ENCODE measurements at regions not wholly inside any gene's neighbourhood (a gene's known extent, or its start where the extent isn't known, plus 50 kb on each side); places are given as distances from the start of the nearest gene placed in this dataset.

- no peaks in the 10 kb centered on the region for H3K9me2 ChIP-seq (ENCODE audit: insufficient read depth)
- BruUV-seq (replicated peaks) = no TSS peak
- no peaks in the 10 kb centered on the region for H3F3A ChIP-seq (ENCODE audit: insufficient read depth, low read depth)
- no peaks in the 10 kb centered on the region for H3K36me3 ChIP-seq (ENCODE audit: low read depth)
- no peaks in the 10 kb centered on the region for H4K20me1 ChIP-seq (ENCODE audit: insufficient read depth)
- intact Hi-C loops (cut with micrococcal nuclease; ENCODE audit: unreplicated experiment) = no loop called here
- DNase-seq = no peak
- no peaks in the 10 kb centered on the region for H3K9me3 ChIP-seq (ENCODE audit: insufficient read depth, low read depth)
- no peak overlapping the region for H2AFZ ChIP-seq
- no peak overlapping the region for H3K4me3 ChIP-seq
- no peak for TF ChIP-seq EZH2 (IDR thresholded peaks at IDR 0.05; ENCODE audit: low read depth)
- TF ChIP-seq, protein P1, sequence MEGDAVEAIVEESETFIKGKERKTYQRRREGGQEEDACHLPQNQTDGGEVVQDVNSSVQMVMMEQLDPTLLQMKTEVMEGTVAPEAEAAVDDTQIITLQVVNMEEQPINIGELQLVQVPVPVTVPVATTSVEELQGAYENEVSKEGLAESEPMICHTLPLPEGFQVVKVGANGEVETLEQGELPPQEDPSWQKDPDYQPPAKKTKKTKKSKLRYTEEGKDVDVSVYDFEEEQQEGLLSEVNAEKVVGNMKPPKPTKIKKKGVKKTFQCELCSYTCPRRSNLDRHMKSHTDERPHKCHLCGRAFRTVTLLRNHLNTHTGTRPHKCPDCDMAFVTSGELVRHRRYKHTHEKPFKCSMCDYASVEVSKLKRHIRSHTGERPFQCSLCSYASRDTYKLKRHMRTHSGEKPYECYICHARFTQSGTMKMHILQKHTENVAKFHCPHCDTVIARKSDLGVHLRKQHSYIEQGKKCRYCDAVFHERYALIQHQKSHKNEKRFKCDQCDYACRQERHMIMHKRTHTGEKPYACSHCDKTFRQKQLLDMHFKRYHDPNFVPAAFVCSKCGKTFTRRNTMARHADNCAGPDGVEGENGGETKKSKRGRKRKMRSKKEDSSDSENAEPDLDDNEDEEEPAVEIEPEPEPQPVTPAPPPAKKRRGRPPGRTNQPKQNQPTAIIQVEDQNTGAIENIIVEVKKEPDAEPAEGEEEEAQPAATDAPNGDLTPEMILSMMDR (conservative IDR thresholded peaks at IDR 0.05) = no peak
- no peaks in the 10 kb centered on the region for H3K27me3 ChIP-seq (ENCODE audit: insufficient read depth, low read depth)
- no peaks in the 10 kb centered on the region for H3K79me2 ChIP-seq (ENCODE audit: low read depth)
- H3K4me2 ChIP-seq = no peak overlapping the region
- no peak overlapping the region for H3K27ac ChIP-seq
- ChIA-PET CTCF (no interaction called here), POLR2A (ENCODE audit: unreplicated experiment) (no interaction called here)
- H3K4me1 ChIP-seq (replicated peaks; ENCODE audit: insufficient read depth) = no peaks in the 10 kb centered on the region
Measured at GRCh38 chr2:194925742-194926141, 731.3 kb upstream of the SLC39A10 start.

- POLR2A ChIA-PET (ENCODE audit: unreplicated experiment) = no interaction called here
- H3K4me3 ChIP-seq = no peak overlapping the region
- H3K36me3 ChIP-seq (ENCODE audit: low read depth) = no peaks in the 10 kb centered on the region
- TF ChIP-seq, protein P1 (conservative IDR thresholded peaks at IDR 0.05) = no peak
- H3K79me2 ChIP-seq (ENCODE audit: low read depth) = no peaks in the 10 kb centered on the region
- no peak overlapping the region for H3K27ac ChIP-seq
- H3K4me1 ChIP-seq (replicated peaks; ENCODE audit: insufficient read depth) = no peaks in the 10 kb centered on the region
- H2AFZ ChIP-seq = no peak overlapping the region
- DNase-seq = no peak
- H3K9me3 ChIP-seq (ENCODE audit: insufficient read depth, low read depth) = no peaks in the 10 kb centered on the region
- H3K4me2 ChIP-seq = no peak overlapping the region
- BruUV-seq (replicated peaks) = no TSS peak
- no peaks in the 10 kb centered on the region for H3K9me2 ChIP-seq (ENCODE audit: insufficient read depth)
- intact Hi-C loops (cut with micrococcal nuclease; ENCODE audit: unreplicated experiment) = no loop called here
- H4K20me1 ChIP-seq (ENCODE audit: insufficient read depth) = no peaks in the 10 kb centered on the region
- no peaks in the 10 kb centered on the region for H3F3A ChIP-seq (ENCODE audit: insufficient read depth, low read depth)
- CTCF ChIA-PET = no interaction called here
- no peaks in the 10 kb centered on the region for H3K27me3 ChIP-seq (ENCODE audit: insufficient read depth, low read depth)
Measured at GRCh38 chr2:194917519-194917918, 739.5 kb upstream of the SLC39A10 start.

GRCh38 chr2:194915485-194915884 lies 741.5 kb upstream of the SLC39A10 start:
- H3K36me3 ChIP-seq (ENCODE audit: low read depth) = no peaks in the 10 kb centered on the region
- no TSS peak for BruUV-seq (replicated peaks)
- ChIA-PET CTCF (no interaction called here), POLR2A (ENCODE audit: unreplicated experiment) (no interaction called here)
- no peaks in the 10 kb centered on the region for H3K4me1 ChIP-seq (replicated peaks; ENCODE audit: insufficient read depth)
- H2AFZ ChIP-seq = no peak overlapping the region
- no peaks in the 10 kb centered on the region for H3K9me2 ChIP-seq (ENCODE audit: insufficient read depth)
- no peaks in the 10 kb centered on the region for H3K27me3 ChIP-seq (ENCODE audit: insufficient read depth, low read depth)
- H3F3A ChIP-seq (ENCODE audit: insufficient read depth, low read depth) = no peaks in the 10 kb centered on the region
- H3K27ac ChIP-seq = no peak overlapping the region
- no peaks in the 10 kb centered on the region for H3K79me2 ChIP-seq (ENCODE audit: low read depth)
- intact Hi-C loops (cut with micrococcal nuclease; ENCODE audit: unreplicated experiment) = no loop called here
- DNase-seq = no peak
- no peaks in the 10 kb centered on the region for H3K9me3 ChIP-seq (ENCODE audit: insufficient read depth, low read depth)
- no peaks in the 10 kb centered on the region for H4K20me1 ChIP-seq (ENCODE audit: insufficient read depth)
- no peak overlapping the region for H3K4me2 ChIP-seq
- H3K4me3 ChIP-seq = no peak overlapping the region
- no peak for TF ChIP-seq EZH2 (IDR thresholded peaks at IDR 0.05; ENCODE audit: low read depth)

- no peak overlapping the region for H3K4me2 ChIP-seq
- no peak overlapping the region for H3K4me3 ChIP-seq
- ChIA-PET CTCF (no interaction called here), POLR2A (ENCODE audit: unreplicated experiment) (no interaction called here)
- no peak overlapping the region for H3K27ac ChIP-seq
- intact Hi-C loops (cut with micrococcal nuclease; ENCODE audit: unreplicated experiment) = no loop called here
- no peaks in the 10 kb centered on the region for H3K9me2 ChIP-seq (ENCODE audit: insufficient read depth)
- no peaks in the 10 kb centered on the region for H3K79me2 ChIP-seq (ENCODE audit: low read depth)
- H2AFZ ChIP-seq = no peak overlapping the region
- no peaks in the 10 kb centered on the region for H3F3A ChIP-seq (ENCODE audit: insufficient read depth, low read depth)
- no peaks in the 10 kb centered on the region for H3K36me3 ChIP-seq (ENCODE audit: low read depth)
- TF ChIP-seq, protein P1 (conservative IDR thresholded peaks at IDR 0.05) = no peak
- TF ChIP-seq EZH2 (IDR thresholded peaks at IDR 0.05; ENCODE audit: low read depth) = no peak
- no peaks in the 10 kb centered on the region for H4K20me1 ChIP-seq (ENCODE audit: insufficient read depth)
- H3K4me1 ChIP-seq (replicated peaks; ENCODE audit: insufficient read depth) = no peaks in the 10 kb centered on the region
- H3K9me3 ChIP-seq (ENCODE audit: insufficient read depth, low read depth) = no peaks in the 10 kb centered on the region
- no peak for DNase-seq
- no TSS peak for BruUV-seq (replicated peaks)
- no peaks in the 10 kb centered on the region for H3K27me3 ChIP-seq (ENCODE audit: insufficient read depth, low read depth)
Measured at GRCh38 chr2:194907569-194907968, 749.5 kb upstream of the SLC39A10 start.

Measured in PC-9 (cell line).